Neuron (in vitro differentiated cells): ENCODE measurements at regions not wholly inside any gene's neighbourhood (a gene's known extent, or its start where the extent isn't known, plus 50 kb on each side); places are given as distances from the start of the nearest gene placed in this dataset.
"Not testable (repeated sequence)": the region's sequence is repeated elsewhere in the genome, so short reads cannot be mapped to it uniquely, and the experiment has no call there.

Source experiments
- H2AFZ ChIP-seq: one replicate; pipeline ENCODE4 v1.6.1; 2013; ENCODE audit warnings: low read depth, mild to moderate bottlenecking, inconsistent platforms, low read length, moderate library complexity
- H3K27me3 ChIP-seq: one replicate; pipeline ENCODE4 v1.6.1; 2013; ENCODE audit warnings: low read length; ENCODE audit not compliant: insufficient read depth
- H3K36me3 ChIP-seq: one replicate; pipeline ENCODE4 v1.6.1; 2013; ENCODE audit warnings: low read length; ENCODE audit not compliant: insufficient read depth
- H3K4me1 ChIP-seq: one replicate; pipeline ENCODE4 v1.6.1; 2013; ENCODE audit warnings: low read length; ENCODE audit not compliant: insufficient read depth
- H3K4me3 ChIP-seq: 2 replicates; pipeline ENCODE4 v1.5.1; 2013; ENCODE audit warnings: mild to moderate bottlenecking, low read length, moderate library complexity
- H3K9me3 ChIP-seq: one replicate; pipeline ENCODE4 v1.6.1; 2013; ENCODE audit warnings: low read length

DNA sequence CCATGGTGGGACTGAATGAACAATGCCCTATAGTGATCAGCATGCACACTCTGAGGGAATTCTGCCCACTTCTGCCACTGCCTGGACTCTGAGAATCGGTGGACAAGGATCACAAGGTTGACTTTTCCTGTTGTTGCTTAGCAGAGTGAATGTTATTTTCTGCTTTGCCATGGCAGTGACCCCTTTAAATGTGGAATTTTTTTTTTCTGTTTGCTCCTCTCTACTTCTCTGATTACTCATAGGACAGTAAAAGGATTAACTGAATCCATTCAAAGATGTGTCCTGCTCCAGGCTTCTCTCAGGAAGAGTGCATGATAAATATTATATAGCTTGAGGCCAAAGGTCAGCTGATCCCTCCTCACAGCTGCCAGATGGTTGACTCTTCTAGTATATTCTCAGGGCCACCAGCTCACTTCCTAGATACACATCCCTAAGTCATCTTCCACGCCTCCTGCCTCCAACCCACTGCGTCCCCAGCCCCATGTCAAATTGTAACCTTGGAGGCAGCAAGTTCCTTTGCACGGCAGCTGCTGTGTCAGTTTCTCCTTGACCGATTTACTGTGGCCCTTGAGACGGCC, 74.0 kb upstream of the RALGPS2 start:
- H3K36me3 ChIP-seq = no peaks in the 10 kb centered on the region
- peaks cover 33% of the 10 kb centered on the region for H3K4me1 ChIP-seq
- H3K27me3 ChIP-seq = no peaks in the 10 kb centered on the region
- no peak overlapping the region for H3K4me3 ChIP-seq
- H3K9me3 ChIP-seq = no peaks in the 10 kb centered on the region
- H2AFZ ChIP-seq = no peak overlapping the region

DNA sequence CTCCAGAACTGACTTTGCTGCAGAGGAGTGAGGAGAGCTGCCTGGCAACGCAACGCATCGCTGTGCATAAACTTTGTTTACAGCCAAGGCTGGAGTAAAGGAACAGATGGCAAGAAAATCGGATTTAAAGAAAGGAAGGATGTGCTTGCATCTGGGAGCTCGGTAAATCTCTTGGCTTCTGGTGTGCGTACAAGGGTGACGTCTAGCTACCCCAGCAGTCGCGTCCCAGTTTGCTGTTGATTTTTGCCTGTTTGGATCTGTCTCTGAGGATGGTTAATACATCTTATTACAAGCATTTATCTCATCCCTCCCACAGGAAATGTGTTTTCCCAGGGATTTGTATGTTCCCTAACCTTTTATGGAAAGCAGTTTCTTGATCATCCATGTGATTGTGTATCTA, 73.3 kb upstream of the RALGPS2 start:
- Histone ChIP-seq H2AFZ (peak overlapping the region; percentile 20), H3K4me3 (no peak overlapping the region), H3K4me1 (peaks cover 32% of the 10 kb centered on the region), H3K27me3 (no peaks in the 10 kb centered on the region), H3K36me3 (no peaks in the 10 kb centered on the region), H3K9me3 (no peaks in the 10 kb centered on the region)

DNA sequence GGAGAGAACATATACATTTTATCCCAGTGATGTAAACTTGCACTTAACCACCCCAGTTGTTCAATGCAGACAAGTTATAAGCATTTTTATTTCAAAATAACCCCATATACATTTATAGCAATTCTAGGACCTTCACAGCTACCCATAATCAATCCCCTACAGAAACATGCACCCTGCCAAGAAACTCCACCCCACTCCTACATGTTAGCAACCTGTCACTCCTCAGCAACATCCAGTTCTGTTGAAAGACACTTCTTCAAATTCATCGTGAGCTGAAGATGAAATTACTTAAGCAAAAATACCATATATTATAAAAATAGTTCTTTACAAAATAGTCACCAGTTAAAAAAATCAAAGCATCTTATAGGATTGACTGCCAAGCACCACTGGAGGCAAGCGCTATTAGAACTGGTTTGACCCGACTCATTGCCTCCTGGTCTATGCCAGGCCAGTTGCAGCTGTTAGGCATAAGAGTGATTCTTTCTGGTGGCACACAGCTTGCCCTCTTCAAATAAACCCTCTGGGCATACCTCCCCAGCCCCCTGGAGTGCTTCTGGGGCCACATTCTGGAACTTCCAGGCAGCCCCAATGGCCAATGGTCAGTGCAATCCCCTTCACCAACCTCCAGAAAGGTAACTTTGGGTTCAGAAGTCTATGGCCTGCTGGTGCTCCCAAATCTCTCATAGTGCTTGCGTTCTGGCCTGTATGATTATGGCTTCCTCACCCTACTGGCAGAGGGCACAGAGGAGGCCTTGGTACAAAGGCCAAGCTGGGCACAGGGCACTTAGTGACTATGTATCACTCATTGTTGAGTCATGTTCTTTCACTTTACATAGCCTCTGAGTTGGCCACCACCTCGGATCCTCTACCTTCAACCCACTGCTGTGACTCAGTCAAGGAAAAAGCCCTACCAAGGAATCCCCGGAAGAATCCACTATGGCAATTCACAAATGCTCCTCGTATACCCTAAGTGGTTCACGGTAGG, 72.2 kb upstream of the RALGPS2 start:
- Histone ChIP-seq H3K36me3 (no peaks in the 10 kb centered on the region), H3K9me3 (no peaks in the 10 kb centered on the region), H2AFZ (peak overlapping the region; percentile 20), H3K27me3 (no peaks in the 10 kb centered on the region), H3K4me1 (peaks cover 32% of the 10 kb centered on the region), H3K4me3 (no peak overlapping the region)

DNA sequence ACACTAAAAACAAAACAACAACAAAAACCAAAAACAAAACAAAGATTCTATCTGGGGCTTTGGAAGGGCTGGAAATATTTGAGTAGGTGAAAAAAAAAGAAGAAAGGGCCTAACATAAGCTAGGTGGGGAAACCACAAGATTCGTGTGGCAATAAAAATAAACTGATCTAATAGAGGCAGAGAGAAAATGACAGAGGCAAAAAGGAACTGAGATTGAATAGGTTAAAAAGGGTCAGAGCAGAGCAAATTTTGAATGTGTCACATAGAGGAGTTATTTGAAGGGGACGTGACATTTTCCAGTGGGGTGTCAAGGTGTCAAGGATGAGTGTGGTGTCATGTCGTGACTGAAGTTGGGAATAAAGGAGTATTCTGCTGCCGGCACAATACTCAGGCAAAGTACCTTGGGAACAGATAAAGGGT, 65.2 kb upstream of the RALGPS2 start:
- Histone ChIP-seq H3K4me1 (peaks cover 12% of the 10 kb centered on the region), H3K36me3 (no peaks in the 10 kb centered on the region), H3K27me3 (no peaks in the 10 kb centered on the region), H2AFZ (no peak overlapping the region), H3K4me3 (no peak overlapping the region), H3K9me3 (no peaks in the 10 kb centered on the region)

DNA sequence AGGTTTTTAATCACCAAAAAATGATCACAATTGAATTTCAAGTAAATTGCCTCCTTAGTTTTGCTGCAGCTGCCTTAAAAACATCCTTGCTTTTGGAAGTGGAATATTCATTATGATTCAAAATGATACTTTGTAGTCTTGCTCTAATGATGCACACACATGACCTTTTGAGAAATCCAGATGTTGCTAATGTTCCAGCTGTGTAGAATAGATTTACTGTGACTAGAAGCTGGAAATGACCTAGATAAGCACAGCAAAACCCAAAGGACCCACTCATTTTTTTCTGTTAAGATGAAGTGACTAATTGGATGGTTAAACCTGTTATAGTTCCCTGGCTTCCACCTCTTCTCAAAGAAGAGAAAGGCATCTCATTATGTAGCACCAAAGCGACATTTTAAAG, 64.6 kb upstream of the RALGPS2 start:
- Histone ChIP-seq H3K36me3 (no peaks in the 10 kb centered on the region), H3K27me3 (no peaks in the 10 kb centered on the region), H3K4me1 (peaks cover 12% of the 10 kb centered on the region), H3K4me3 (no peak overlapping the region), H3K9me3 (no peaks in the 10 kb centered on the region), H2AFZ (no peak overlapping the region)

DNA sequence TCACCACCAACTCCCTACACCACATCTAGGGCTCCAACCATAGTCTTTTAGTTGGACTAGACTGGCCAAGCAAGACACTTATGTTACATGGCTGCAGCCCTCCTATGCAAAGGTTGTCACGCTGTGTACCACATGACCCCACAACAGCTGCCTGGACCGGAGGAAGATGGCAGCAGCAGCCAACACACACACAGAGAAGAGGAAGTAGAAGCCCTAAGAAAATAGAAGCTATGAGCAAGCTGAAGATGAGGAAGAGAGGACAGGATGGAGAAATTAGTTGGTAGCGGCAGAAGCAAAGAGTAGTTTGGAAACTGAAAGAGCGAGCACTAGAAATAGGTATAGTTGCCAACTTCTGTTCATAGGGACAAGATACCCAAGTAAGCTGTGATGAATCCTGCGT, 60.8 kb upstream of the RALGPS2 start:
- Histone ChIP-seq H3K9me3 (no peaks in the 10 kb centered on the region), H3K36me3 (no peaks in the 10 kb centered on the region), H2AFZ (no peak overlapping the region)

DNA sequence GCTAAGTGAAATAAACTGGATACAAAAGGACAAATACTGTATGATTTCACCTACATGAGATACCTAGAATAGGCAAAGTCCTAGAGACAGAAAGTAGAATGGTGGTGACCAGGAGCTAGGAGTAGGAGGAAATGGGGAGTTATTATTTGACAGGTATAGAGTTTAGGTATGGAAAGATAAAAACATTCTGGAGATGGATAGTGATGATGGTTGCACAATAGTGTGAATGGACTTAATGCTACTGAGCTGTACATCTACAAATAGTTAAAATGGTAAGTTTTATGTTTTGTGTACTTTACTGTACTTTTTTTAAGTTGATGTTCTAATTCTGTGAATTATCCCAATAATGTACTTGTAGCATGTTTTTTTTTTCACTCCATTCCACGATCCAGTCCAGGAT, 59.5 kb upstream of the RALGPS2 start:
- H3K27me3 ChIP-seq = no peaks in the 10 kb centered on the region
- no peaks in the 10 kb centered on the region for H3K9me3 ChIP-seq
- H3K36me3 ChIP-seq = no peaks in the 10 kb centered on the region
- no peak overlapping the region for H2AFZ ChIP-seq
- no peak overlapping the region for H3K4me3 ChIP-seq
- H3K4me1 ChIP-seq = peaks cover 5% of the 10 kb centered on the region

More for the DNA sequence above, 60.8 kb upstream of the RALGPS2 start:
- no peak overlapping the region for H3K4me3 ChIP-seq
- H3K27me3 ChIP-seq = no peaks in the 10 kb centered on the region
- peaks cover 12% of the 10 kb centered on the region for H3K4me1 ChIP-seq

DNA sequence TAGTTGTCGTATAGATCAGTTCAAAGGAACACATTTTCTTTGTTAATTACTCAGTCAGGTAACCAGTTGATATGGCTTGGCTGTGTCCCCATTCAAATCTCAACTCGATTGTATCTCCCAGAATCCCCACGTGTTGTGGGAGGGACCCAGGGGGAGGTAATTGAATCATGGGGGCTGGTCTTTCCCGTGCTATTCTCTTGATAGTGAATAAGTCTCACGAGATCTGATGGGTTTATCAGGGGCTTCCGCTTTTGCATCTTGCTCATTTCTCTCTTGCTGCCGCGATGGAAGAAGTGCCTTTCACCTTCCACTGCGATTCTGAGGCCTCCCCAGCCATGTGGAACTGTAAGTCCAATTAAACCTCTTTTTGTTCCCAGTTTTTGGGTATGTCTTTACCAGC, 58.2 kb upstream of the RALGPS2 start:
- H3K9me3 ChIP-seq, H3K27me3 ChIP-seq, H2AFZ ChIP-seq, H3K36me3 ChIP-seq, H3K4me1 ChIP-seq, H3K4me3 ChIP-seq: not testable (repeated sequence)

DNA sequence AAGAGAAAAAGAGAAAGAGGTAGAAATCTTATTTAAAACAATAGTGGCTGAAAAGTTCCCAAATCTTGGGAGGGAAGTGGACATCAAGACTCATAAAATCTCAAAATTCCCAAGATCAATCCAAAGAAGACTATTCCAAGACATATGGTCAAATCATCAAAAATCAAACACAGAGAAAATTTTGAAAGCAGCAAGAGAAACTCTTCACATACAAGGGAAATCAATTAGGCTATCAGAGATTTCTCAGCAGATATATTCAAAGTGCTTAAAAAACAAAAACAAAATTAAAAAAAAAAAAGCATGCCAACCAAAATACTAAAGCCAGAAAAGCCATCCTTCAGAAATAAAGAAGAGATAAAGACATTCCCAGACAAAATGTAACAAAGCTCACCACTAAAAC, 52.6 kb upstream of the RALGPS2 start:
- H3K4me3 ChIP-seq = no peak overlapping the region
- H2AFZ ChIP-seq = no peak overlapping the region
- H3K9me3 ChIP-seq = peaks cover 4% of the 10 kb centered on the region
- H3K36me3 ChIP-seq = no peaks in the 10 kb centered on the region
- peaks cover 1% of the 10 kb centered on the region for H3K4me1 ChIP-seq
- H3K27me3 ChIP-seq = no peaks in the 10 kb centered on the region

DNA sequence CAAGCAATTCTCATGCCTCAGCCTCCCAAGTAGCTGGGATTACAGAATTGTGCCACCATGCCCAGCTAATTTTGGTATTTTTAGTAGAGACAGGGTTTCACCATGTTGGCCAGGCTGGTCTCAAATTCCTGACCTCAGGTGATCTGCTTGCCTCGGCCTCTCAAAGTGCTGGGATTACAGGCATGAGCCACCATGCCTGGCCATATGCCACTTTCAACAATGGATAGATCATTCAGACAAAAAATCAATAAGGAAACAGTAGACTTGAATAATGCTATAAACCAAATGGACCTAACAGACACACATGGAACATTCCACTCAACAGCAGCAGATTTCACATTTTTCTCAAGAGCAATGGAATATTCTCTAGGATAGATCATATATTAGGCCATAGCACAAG, 50.5 kb upstream of the RALGPS2 start:
- not testable (repeated sequence) for H3K4me3 ChIP-seq, H2AFZ ChIP-seq, H3K27me3 ChIP-seq, H3K9me3 ChIP-seq, H3K4me1 ChIP-seq, H3K36me3 ChIP-seq
